ENCODE measurements at regions not wholly inside any gene's neighbourhood (a gene's known extent, or its start where the extent isn't known, plus 50 kb on each side); places are given as distances from the start of the nearest gene placed in this dataset.

GRCh38 chr4:24209906-24210305 lies 320.1 kb upstream of the PPARGC1A start:
- in situ Hi-C loops (cut with MboI) = no loop called here
- Histone ChIP-seq H4K20me1 (replicated peaks; ENCODE audit: control insufficient read depth, insufficient read depth, low read length) (no peaks in the 10 kb centered on the region), H3K27ac (ENCODE audit: extremely low read depth, low read depth, low read length) (no peak overlapping the region), H3K4me3 (no peak overlapping the region), H2AFZ (ENCODE audit: low read depth, low read length) (no peak overlapping the region), H3K4me2 (ENCODE audit: insufficient read depth, low read length) (no peak overlapping the region), H3K9ac (ENCODE audit: insufficient read depth in 1 of 2, low read depth in 2 of 2, low read length in 2 of 2) (no peak overlapping the region), H3K9me1 (ENCODE audit: control insufficient read depth, insufficient read depth, low read length) (no peaks in the 10 kb centered on the region), H3K79me2 (ENCODE audit: control insufficient read depth, insufficient read depth, low read length) (no peaks in the 10 kb centered on the region), H3K9me3 (replicated peaks; ENCODE audit: control insufficient read depth, insufficient read depth, low read depth, low read length) (no peaks in the 10 kb centered on the region), H3K36me3 (ENCODE audit: control insufficient read depth, insufficient read depth, low read length) (no peaks in the 10 kb centered on the region), H3K4me1 (replicated peaks in 1 of 2; ENCODE audit: control insufficient read depth in 2 of 2, insufficient read depth in 2 of 2, low read length in 2 of 2) (no peaks in the 10 kb centered on the region), H3K27me3 (ENCODE audit: control insufficient read depth in 2 of 2, insufficient read depth in 2 of 2, low read length in 2 of 2) (no peaks in the 10 kb centered on the region)
- FAIRE-seq (no peak), ATAC-seq (no peak), DNase-seq (ENCODE audit: extremely low read depth in 1 of 4, low spot score in 3 of 4) (no peak)
- ChIA-PET POLR2A (no interaction called here), CTCF (ENCODE audit: low intra/inter-chr PET ratio) (no interaction called here)
- 0% methylated on average over 1 of the region's 1 CpG for WGBS (ENCODE audit: insufficient coverage, low coverage, missing lambda C conversion rate)
- no TSS peak for BruUV-seq (replicated peaks)
- intact Hi-C loops (cut with micrococcal nuclease) = no loop called here
- no peak for TF ChIP-seq SMARCB1 (IDR thresholded peaks at IDR 0.05; ENCODE audit: insufficient read length, low read depth)
- TF ChIP-seq KDM1A (IDR thresholded peaks at IDR 0.05) = no peak
- no peak for TF ChIP-seq TCF3 (CRISPR knock-in tag; IDR thresholded peaks at IDR 0.05)
- no peak for TF ChIP-seq NFE2 (IDR thresholded peaks at IDR 0.05; ENCODE audit: low read depth)
- no peak for TF ChIP-seq STAT5A (IDR thresholded peaks at IDR 0.05; ENCODE audit: borderline replicate concordance, low read length)
- TF ChIP-seq, protein P1, sequence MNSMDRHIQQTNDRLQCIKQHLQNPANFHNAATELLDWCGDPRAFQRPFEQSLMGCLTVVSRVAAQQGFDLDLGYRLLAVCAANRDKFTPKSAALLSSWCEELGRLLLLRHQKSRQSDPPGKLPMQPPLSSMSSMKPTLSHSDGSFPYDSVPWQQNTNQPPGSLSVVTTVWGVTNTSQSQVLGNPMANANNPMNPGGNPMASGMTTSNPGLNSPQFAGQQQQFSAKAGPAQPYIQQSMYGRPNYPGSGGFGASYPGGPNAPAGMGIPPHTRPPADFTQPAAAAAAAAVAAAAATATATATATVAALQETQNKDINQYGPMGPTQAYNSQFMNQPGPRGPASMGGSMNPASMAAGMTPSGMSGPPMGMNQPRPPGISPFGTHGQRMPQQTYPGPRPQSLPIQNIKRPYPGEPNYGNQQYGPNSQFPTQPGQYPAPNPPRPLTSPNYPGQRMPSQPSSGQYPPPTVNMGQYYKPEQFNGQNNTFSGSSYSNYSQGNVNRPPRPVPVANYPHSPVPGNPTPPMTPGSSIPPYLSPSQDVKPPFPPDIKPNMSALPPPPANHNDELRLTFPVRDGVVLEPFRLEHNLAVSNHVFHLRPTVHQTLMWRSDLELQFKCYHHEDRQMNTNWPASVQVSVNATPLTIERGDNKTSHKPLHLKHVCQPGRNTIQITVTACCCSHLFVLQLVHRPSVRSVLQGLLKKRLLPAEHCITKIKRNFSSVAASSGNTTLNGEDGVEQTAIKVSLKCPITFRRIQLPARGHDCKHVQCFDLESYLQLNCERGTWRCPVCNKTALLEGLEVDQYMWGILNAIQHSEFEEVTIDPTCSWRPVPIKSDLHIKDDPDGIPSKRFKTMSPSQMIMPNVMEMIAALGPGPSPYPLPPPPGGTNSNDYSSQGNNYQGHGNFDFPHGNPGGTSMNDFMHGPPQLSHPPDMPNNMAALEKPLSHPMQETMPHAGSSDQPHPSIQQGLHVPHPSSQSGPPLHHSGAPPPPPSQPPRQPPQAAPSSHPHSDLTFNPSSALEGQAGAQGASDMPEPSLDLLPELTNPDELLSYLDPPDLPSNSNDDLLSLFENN (IDR thresholded peaks at IDR 0.05; ENCODE audit: low read depth in 2 of 2, low read length in 2 of 2) = no peak
- TF ChIP-seq ZNF277 (CRISPR knock-in tag; IDR thresholded peaks at IDR 0.05; ENCODE audit: borderline replicate concordance) = no peak
- TF ChIP-seq, protein P2, sequence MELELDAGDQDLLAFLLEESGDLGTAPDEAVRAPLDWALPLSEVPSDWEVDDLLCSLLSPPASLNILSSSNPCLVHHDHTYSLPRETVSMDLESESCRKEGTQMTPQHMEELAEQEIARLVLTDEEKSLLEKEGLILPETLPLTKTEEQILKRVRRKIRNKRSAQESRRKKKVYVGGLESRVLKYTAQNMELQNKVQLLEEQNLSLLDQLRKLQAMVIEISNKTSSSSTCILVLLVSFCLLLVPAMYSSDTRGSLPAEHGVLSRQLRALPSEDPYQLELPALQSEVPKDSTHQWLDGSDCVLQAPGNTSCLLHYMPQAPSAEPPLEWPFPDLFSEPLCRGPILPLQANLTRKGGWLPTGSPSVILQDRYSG (tag; conservative IDR thresholded peaks at IDR 0.05; ENCODE audit: low read depth) = no peak
- no peak for TF ChIP-seq ZFP36 (IDR thresholded peaks at IDR 0.05; ENCODE audit: low read depth, low read length, partially characterized antibody)
- no peak for TF ChIP-seq TFAM (CRISPR knock-in tag; conservative IDR thresholded peaks at IDR 0.05)
- no peak for TF ChIP-seq THAP7 (CRISPR knock-in tag; IDR thresholded peaks at IDR 0.05)
